ENCODE measurements at regions not wholly inside any gene's neighbourhood (a gene's known extent, or its start where the extent isn't known, plus 50 kb on each side); places are given as distances from the start of the nearest gene placed in this dataset.

DNA sequence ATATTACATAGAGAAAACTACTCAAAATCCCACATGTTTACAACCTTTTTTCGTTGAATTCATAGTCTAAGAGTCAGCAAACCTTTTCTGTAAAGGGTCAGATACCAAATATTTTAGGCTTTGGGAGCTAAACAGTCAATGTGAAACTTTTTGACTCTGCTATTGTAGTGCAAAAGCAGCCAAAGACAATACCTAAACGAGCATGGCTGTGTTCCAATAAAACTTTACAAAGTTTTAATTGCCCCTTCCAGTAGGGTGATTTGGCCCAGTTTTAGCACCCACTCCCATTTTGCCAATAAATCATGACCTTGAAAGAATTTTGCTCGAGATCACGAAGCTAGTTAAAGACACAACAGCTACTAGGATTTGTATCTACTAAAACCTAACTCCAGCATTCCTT is 147.2 kb downstream of the ANKRD50 start:
- no peak overlapping the region for H3K27ac ChIP-seq
- TF ChIP-seq, protein P1, sequence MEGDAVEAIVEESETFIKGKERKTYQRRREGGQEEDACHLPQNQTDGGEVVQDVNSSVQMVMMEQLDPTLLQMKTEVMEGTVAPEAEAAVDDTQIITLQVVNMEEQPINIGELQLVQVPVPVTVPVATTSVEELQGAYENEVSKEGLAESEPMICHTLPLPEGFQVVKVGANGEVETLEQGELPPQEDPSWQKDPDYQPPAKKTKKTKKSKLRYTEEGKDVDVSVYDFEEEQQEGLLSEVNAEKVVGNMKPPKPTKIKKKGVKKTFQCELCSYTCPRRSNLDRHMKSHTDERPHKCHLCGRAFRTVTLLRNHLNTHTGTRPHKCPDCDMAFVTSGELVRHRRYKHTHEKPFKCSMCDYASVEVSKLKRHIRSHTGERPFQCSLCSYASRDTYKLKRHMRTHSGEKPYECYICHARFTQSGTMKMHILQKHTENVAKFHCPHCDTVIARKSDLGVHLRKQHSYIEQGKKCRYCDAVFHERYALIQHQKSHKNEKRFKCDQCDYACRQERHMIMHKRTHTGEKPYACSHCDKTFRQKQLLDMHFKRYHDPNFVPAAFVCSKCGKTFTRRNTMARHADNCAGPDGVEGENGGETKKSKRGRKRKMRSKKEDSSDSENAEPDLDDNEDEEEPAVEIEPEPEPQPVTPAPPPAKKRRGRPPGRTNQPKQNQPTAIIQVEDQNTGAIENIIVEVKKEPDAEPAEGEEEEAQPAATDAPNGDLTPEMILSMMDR (conservative IDR thresholded peaks at IDR 0.05), result no peak

DNA sequence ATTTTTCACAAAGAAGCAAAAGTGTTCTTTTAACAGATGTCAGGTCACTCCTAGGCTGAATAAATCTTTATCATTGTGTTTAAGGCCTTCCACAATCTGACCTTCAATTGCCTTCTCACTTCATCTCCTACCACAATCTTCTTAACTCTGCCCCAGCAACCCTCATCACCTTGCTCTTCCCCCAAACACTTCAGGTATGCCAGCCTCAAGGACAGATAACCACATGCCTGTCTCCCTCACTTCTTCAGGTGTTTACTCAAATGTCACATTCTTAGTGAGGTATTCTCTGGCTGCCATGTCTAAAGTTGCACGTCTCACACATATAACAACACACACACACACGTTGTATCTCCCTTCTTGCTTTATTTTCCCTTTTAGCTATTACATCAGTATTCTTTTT is 146.5 kb downstream of the ANKRD50 start:
- no peak overlapping the region for H3K27ac ChIP-seq
- TF ChIP-seq, protein P1 (conservative IDR thresholded peaks at IDR 0.05), result no peak

DNA sequence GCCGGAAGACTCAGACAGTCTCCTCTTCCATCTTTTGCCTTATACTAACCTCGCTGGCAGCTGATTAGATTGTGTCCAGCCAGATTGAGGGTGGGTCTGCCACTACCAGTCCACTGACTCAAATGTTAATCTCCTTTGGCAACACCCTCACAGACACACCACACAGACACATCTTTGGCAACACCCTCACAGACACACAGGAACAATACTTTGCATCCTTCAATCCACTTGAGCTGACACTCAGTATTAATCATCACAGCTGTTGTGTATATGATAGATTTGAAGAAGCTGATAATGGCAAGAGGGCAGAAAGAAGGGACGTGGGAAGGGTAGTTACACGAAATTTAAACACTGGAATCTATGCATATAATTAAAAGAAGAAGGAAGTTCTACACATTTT is 139.5 kb downstream of the ANKRD50 start:
- TF ChIP-seq, protein P1 (conservative IDR thresholded peaks at IDR 0.05), result no peak
- no peak overlapping the region for H3K27ac ChIP-seq

DNA sequence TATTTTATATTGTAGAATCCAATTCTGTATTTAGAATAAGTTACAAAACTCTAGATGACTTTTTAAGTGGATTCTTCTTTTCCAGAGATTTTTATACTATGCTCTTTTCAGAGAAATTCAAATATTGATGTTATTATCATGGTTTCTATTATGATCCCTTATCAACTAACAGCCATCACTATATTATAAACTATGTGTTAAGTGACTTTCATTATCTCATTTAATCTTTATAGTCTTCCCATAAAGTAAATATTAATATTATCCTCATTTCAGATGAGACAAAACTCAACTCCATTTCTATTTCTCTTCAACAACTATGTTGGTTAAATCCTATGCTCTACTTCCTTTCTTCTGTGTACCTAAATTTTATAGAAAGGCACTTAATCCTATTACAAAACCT is 132.6 kb downstream of the ANKRD50 start:
- no peak overlapping the region for H3K27ac ChIP-seq
- TF ChIP-seq, protein P1 (conservative IDR thresholded peaks at IDR 0.05), result no peak

DNA sequence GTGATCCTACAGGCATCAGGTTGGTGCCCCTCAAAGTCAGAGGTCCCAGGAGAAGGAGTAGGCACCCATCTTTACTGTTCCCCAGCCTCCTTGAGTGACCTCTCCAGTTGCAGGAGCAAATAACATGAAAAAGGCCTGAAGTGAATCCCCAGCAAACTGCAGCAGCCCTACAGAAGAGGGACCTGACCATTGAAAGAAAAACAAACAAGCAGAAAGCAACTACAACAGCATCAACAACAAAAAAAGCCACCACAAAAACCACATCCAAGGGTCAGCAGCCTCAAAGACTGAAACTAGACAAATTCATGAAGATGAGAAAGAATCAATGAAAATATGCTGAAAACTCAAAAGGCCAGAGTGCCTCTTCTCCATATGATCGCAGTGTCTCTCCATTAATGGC is 128.7 kb downstream of the ANKRD50 start:
- TF ChIP-seq, protein P1 (conservative IDR thresholded peaks at IDR 0.05), result no peak
- no peak overlapping the region for H3K27ac ChIP-seq

DNA sequence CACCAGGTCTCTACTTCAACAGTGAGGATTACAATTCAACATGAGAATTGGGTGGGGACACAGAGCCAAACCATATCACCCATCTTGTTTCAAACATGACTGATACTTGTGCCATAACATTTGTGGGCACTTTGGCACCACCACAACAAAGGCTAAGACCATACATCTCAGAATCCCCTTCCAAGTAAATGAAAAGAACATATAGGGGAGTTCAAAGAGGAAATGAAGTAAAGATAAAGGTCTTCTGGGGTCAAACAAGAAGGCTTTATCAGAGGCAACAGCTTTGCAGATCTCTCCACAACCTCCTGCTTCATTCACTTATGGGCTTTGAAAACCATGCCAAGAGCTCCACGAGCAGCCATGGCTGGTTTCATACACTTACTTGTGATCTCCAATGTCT is 122.7 kb downstream of the ANKRD50 start:
- H3K27ac ChIP-seq, result no peak overlapping the region
- TF ChIP-seq, protein P1 (conservative IDR thresholded peaks at IDR 0.05), result no peak

DNA sequence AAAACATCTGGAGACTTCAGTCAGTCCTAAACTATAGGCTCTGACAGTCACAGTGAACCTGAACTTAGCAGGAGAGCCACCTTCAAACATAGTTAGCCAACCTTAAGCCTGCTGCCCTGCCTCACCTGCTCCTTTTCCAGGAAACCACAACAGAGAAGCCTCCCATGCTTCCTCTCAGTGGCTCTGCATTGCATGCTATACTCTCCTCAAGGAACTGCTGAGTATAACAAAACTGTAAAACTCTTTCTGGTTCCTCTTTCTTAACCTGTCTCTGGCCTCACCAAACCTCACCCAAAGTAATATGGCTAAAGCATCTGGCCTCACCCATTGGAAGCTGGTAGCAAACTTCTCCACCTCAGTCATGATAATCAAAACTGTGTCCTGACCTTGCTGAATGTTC is 122.1 kb downstream of the ANKRD50 start:
- TF ChIP-seq, protein P1 (conservative IDR thresholded peaks at IDR 0.05), result no peak

DNA sequence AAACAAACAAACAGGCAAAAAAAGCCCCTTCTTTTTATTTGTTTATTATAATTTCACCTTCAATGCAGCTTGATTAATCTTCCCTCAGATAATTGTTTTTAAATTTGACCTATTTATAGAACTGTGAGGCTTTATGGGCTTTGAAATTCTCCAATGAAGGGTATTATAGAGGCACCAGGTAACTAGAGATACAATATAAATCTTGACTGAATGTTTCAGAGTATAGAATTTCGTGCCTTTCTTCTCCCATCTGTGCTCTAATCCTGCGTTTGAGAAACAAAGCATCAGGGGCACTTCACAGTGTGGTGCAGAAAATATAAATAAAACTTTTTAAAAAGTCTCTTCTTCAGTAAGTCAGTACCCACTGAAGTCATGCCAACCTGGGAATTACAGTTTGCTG is 120.9 kb downstream of the ANKRD50 start:
- TF ChIP-seq, protein P1 (conservative IDR thresholded peaks at IDR 0.05), result no peak
- H3K27ac ChIP-seq, result no peak overlapping the region

More for the DNA sequence above, 122.1 kb downstream of the ANKRD50 start:
- no peak overlapping the region for H3K27ac ChIP-seq
